ENCODE measurements at regions not wholly inside any gene's neighbourhood (a gene's known extent, or its start where the extent isn't known, plus 50 kb on each side); places are given as distances from the start of the nearest gene placed in this dataset.

DNA sequence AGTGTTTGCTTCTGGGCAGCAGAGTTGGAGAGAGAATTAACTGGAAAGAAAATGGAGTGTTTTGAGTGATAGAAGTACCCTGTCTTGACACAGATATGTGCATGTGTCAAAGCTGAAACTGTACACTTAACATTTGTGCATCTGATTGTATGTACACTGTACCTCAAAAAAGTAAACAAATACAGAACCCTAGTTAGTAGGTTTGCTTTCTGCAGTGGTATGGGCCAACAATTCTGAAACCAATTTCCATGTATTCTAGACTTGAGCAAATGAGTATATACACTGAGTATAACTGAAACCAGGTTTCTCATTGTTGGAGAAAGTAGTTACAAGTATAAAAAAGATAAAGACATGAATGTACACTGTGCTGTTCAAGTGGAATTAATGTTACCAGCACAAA lies 52.4 kb downstream of the ELAPOR2 start:
- TF ChIP-seq, protein P1, sequence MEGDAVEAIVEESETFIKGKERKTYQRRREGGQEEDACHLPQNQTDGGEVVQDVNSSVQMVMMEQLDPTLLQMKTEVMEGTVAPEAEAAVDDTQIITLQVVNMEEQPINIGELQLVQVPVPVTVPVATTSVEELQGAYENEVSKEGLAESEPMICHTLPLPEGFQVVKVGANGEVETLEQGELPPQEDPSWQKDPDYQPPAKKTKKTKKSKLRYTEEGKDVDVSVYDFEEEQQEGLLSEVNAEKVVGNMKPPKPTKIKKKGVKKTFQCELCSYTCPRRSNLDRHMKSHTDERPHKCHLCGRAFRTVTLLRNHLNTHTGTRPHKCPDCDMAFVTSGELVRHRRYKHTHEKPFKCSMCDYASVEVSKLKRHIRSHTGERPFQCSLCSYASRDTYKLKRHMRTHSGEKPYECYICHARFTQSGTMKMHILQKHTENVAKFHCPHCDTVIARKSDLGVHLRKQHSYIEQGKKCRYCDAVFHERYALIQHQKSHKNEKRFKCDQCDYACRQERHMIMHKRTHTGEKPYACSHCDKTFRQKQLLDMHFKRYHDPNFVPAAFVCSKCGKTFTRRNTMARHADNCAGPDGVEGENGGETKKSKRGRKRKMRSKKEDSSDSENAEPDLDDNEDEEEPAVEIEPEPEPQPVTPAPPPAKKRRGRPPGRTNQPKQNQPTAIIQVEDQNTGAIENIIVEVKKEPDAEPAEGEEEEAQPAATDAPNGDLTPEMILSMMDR (IDR thresholded peaks at IDR 0.05; ENCODE audit: unreplicated experiment), result no peak
- Mint-ChIP-seq H3K4me3 (no peak overlapping the region), H3K27me3 (ENCODE audit: low read depth) (no peaks in the 10 kb centered on the region), H3K27ac (no peak overlapping the region), H3K36me3 (no peaks in the 10 kb centered on the region), H3K9me3 (no peaks in the 10 kb centered on the region), H3K4me1 (peaks cover 21% of the 10 kb centered on the region)
- DNase-seq (ENCODE audit: low spot score in 2 of 2, unreplicated experiment in 2 of 2), result no peak

DNA sequence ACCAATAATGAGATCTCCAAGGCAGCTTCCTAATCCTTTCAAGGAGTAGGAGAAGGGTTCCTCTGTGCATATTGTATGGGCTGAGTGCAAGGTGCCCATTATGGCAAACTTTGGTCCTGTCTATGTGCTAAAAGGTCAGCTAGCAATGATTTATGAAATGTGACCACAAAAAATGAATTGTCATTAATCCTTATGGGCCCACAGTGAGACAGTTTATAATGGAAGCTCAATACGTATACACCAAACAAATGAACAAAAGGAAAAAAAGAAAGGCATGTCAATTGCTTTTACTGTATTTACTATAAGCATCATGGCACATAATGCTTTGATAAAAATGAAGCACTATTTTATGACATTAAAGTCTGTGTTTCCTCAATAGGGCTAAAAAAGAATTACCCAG lies 54.5 kb downstream of the ELAPOR2 start:
- Mint-ChIP-seq H3K27ac (no peak overlapping the region), H3K4me3 (no peak overlapping the region), H3K27me3 (ENCODE audit: low read depth) (no peaks in the 10 kb centered on the region), H3K36me3 (no peaks in the 10 kb centered on the region), H3K9me3 (no peaks in the 10 kb centered on the region), H3K4me1 (peaks cover 21% of the 10 kb centered on the region)
- TF ChIP-seq, protein P1 (IDR thresholded peaks at IDR 0.05; ENCODE audit: unreplicated experiment), result no peak
- no peak for DNase-seq (ENCODE audit: low spot score in 2 of 2, unreplicated experiment in 2 of 2)

DNA sequence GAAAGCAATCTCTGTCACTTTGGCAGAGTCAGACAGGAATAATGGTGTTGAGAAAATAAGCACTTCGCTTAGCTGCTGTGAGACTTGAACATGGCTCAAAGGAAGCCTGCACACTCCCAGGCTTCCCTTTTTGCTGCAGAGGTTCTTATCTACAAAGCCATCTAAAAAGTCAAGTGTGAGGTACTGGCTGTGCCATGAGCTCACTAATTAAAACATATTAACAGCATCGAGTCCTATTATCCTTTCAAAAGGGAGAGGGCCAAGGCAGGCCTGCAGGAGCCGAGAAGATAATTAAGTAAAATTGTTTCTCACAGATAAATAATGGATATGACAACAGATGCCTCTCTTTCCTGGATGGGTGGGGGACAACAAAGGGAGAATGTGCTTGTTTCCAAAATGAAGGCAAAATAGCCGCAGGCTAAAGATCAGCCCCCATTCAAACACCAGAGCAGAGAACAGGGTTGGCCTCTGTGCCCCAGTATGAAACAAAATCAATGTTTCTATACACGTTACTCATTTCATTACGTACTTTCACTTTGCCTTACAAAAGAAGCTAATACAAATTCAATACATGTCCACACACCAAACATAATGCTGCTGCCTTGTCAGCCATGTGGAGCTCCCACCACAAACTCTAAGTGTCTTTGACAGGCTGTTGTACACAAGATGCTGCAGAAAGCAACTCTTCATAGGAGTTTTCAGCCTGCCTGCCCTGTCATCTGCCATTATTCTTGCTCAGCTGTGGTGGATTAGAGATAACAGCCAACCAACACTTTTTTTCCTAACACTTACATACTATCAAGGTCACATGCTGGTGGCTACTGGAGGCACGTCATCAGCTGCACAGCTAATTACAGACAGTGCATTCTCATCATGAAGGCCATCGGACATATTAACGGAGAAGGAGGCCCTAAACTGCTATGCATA lies 55.3 kb downstream of the ELAPOR2 start:
- H3K36me3 Mint-ChIP-seq, result no peaks in the 10 kb centered on the region
- no peaks in the 10 kb centered on the region for H3K9me3 Mint-ChIP-seq
- TF ChIP-seq, protein P1 (IDR thresholded peaks at IDR 0.05; ENCODE audit: unreplicated experiment), result no peak
- H3K4me1 Mint-ChIP-seq, result peaks cover 21% of the 10 kb centered on the region
- H3K4me3 Mint-ChIP-seq, result no peak overlapping the region
- no peaks in the 10 kb centered on the region for H3K27me3 Mint-ChIP-seq (ENCODE audit: low read depth)
- H3K27ac Mint-ChIP-seq, result peak overlapping the region; percentile 56
- DNase-seq (ENCODE audit: low spot score in 2 of 2, unreplicated experiment in 2 of 2), result no peak

DNA sequence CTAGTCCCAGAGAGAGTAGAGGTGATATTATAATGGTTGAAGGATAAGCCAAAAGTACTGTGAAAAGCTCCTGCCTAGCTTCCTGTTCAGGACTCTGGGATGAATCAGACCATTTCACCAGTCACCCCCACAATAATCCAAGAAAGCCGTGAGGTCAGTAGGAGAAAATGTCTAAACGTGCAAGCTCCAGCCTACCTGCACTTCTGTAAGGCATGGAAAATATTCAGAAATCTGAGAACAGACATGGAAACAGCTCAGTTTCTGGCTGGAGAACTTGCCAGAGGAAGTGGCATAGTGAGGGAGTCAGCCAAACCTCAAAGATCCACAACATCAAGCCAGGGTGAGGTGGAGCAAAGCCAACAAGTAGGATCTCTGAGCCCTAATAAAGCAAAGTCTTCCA lies 58.2 kb downstream of the ELAPOR2 start:
- Mint-ChIP-seq H3K4me1 (peaks cover 21% of the 10 kb centered on the region), H3K27ac (no peak overlapping the region), H3K9me3 (no peaks in the 10 kb centered on the region), H3K27me3 (ENCODE audit: low read depth) (no peaks in the 10 kb centered on the region), H3K4me3 (no peak overlapping the region), H3K36me3 (no peaks in the 10 kb centered on the region)
- TF ChIP-seq, protein P1 (IDR thresholded peaks at IDR 0.05; ENCODE audit: unreplicated experiment), result no peak
- no peak for DNase-seq (ENCODE audit: low spot score in 2 of 2, unreplicated experiment in 2 of 2)

DNA sequence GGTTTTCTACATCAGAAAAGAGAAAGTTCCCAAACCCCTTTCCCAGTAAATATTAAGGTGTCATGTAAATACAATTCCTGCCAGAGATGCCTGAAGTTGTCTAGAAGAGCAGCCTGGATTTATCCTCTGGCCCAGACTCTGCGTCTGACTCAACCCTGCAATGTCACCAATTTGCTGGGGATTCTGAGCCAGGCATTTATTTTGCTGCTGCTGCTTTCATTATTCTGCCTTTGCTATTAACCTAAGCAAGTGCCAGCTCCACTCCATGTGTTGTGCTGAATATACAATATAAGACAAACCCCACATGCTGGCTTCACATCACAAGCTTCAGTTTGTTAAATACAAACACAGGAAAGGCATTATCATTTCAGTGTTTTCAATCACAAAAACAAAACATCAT lies 59.1 kb downstream of the ELAPOR2 start:
- Mint-ChIP-seq H3K4me3 (no peak overlapping the region), H3K36me3 (no peaks in the 10 kb centered on the region), H3K27me3 (ENCODE audit: low read depth) (no peaks in the 10 kb centered on the region), H3K4me1 (peaks cover 21% of the 10 kb centered on the region), H3K9me3 (no peaks in the 10 kb centered on the region), H3K27ac (no peak overlapping the region)
- DNase-seq (ENCODE audit: low spot score in 2 of 2, unreplicated experiment in 2 of 2), result no peak
- TF ChIP-seq, protein P1 (IDR thresholded peaks at IDR 0.05; ENCODE audit: unreplicated experiment), result no peak

All from mesothelial cell of epicardium (in vitro differentiated cells).